KMS-11 (cell line): ENCODE measurements at regions not wholly inside any gene's neighbourhood (a gene's known extent, or its start where the extent isn't known, plus 50 kb on each side); places are given as distances from the start of the nearest gene placed in this dataset.
"Not testable (repeated sequence)": the region's sequence is repeated elsewhere in the genome, so short reads cannot be mapped to it uniquely, and the experiment has no call there.

Experiments
- H2AFZ ChIP-seq: fragments of 200-600 bp; sonication (generic); 2 replicates; pipeline ENCODE4 v1.6.1; 2016; ENCODE audit warnings: antibody characterized with exemption, mixed run types, low read depth
- H3K27ac ChIP-seq: fragments of 200-600 bp; sonication (generic); 2 replicates; pipeline ENCODE4 v1.6.1; 2016; ENCODE audit warnings: mild to moderate bottlenecking, mixed run types
- H3K27me3 ChIP-seq: fragments of 200-600 bp; sonication (generic); 2 replicates; pipeline ENCODE4 v1.6.1; 2017; ENCODE audit warnings: mild to moderate bottlenecking, low read depth, mixed run types, moderate library complexity; ENCODE audit not compliant: insufficient read depth
- H3K36me3 ChIP-seq: fragments of 200-600 bp; sonication (generic); 2 replicates; pipeline ENCODE4 v1.6.1; 2017; ENCODE audit warnings: mild to moderate bottlenecking, mixed run types; ENCODE audit not compliant: insufficient read depth
- H3K4me1 ChIP-seq: fragments of 200-600 bp; sonication (generic); 2 replicates; pipeline ENCODE4 v1.6.1; 2016; ENCODE audit warnings: mild to moderate bottlenecking, low read depth, mixed run types; ENCODE audit not compliant: poor library complexity, severe bottlenecking
- H3K4me2 ChIP-seq: fragments of 200-600 bp; sonication (generic); 2 replicates; pipeline ENCODE4 v1.7.0; 2016; ENCODE audit warnings: mild to moderate bottlenecking, mixed run types
- H3K4me3 ChIP-seq: fragments of 200-600 bp; sonication (generic); IDR thresholded peaks from 2 replicates; pipeline ENCODE4 v1.6.1; 2017; ENCODE audit warnings: low read depth, low read length, mixed read lengths; ENCODE audit not compliant: insufficient read depth
- H3K79me2 ChIP-seq: fragments of 200-600 bp; sonication (generic); 2 replicates; pipeline ENCODE4 v1.6.1; 2016; ENCODE audit warnings: low read depth, mixed run types; ENCODE audit not compliant: insufficient read depth
- H3K9ac ChIP-seq: fragments of 200-600 bp; sonication (generic); 2 replicates; pipeline ENCODE4 v1.6.1; 2016; ENCODE audit warnings: mild to moderate bottlenecking, mixed run types
- H4K20me1 ChIP-seq: fragments of 200-600 bp; sonication (generic); 2 replicates; pipeline ENCODE4 v1.6.1; 2016; ENCODE audit warnings: mild to moderate bottlenecking, mixed run types; ENCODE audit not compliant: insufficient read depth
- TF ChIP-seq, protein P1 (sequence below): fragments of 200-600 bp; sonication (generic); conservative IDR thresholded peaks from 2 replicates; pipeline ENCODE4 v1.6.1; 2017; ENCODE audit warnings: low read depth, mild to moderate bottlenecking, antibody characterized with exemption, low read length, moderate library complexity, mixed read lengths

- H3K4me1 ChIP-seq, result no peaks in the 10 kb centered on the region
- H3K79me2 ChIP-seq, result no peaks in the 10 kb centered on the region
- H4K20me1 ChIP-seq, result no peaks in the 10 kb centered on the region
- no peak overlapping the region for H3K4me3 ChIP-seq
- H2AFZ ChIP-seq, result no peak overlapping the region
- TF ChIP-seq, protein P1, sequence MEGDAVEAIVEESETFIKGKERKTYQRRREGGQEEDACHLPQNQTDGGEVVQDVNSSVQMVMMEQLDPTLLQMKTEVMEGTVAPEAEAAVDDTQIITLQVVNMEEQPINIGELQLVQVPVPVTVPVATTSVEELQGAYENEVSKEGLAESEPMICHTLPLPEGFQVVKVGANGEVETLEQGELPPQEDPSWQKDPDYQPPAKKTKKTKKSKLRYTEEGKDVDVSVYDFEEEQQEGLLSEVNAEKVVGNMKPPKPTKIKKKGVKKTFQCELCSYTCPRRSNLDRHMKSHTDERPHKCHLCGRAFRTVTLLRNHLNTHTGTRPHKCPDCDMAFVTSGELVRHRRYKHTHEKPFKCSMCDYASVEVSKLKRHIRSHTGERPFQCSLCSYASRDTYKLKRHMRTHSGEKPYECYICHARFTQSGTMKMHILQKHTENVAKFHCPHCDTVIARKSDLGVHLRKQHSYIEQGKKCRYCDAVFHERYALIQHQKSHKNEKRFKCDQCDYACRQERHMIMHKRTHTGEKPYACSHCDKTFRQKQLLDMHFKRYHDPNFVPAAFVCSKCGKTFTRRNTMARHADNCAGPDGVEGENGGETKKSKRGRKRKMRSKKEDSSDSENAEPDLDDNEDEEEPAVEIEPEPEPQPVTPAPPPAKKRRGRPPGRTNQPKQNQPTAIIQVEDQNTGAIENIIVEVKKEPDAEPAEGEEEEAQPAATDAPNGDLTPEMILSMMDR, result no peak
- H3K27me3 ChIP-seq, result no peaks in the 10 kb centered on the region
- H3K27ac ChIP-seq, result no peak overlapping the region
- no peak overlapping the region for H3K4me2 ChIP-seq
- H3K9ac ChIP-seq, result no peak overlapping the region
- no peaks in the 10 kb centered on the region for H3K36me3 ChIP-seq
Measured at GRCh38 chr3:107221856-107222255, 155.4 kb upstream of the CCDC54 start.

DNA sequence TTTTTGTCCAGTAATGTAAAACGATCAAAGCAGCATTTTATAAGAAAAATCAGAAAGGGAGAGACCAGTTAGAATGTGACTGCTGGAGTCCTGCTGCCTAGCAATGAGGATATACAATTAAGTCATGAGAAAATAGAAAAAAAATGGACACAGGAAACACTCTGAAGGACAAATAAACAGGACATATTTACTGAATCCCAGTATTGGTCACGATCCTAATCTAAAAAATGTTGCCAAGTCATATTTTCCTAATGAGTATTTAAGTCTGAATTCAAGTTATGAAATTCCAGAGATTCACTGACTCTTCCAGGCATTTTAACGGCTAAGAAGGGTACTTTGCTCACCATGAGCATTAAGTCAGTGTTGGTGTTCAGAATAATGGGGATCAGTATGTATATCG lies 154.3 kb upstream of the CCDC54 start:
- Histone ChIP-seq H4K20me1 (no peaks in the 10 kb centered on the region), H3K4me3 (no peak overlapping the region), H2AFZ (no peak overlapping the region), H3K36me3 (no peaks in the 10 kb centered on the region), H3K79me2 (no peaks in the 10 kb centered on the region), H3K27ac (no peak overlapping the region), H3K9ac (no peak overlapping the region), H3K4me1 (no peaks in the 10 kb centered on the region), H3K27me3 (no peaks in the 10 kb centered on the region), H3K4me2 (no peak overlapping the region)
- TF ChIP-seq, protein P1, result no peak

- TF ChIP-seq, protein P1, result no peak
- Histone ChIP-seq H3K27me3 (no peaks in the 10 kb centered on the region), H3K27ac (no peak overlapping the region), H3K4me1 (no peaks in the 10 kb centered on the region), H3K4me3 (no peak overlapping the region), H3K79me2 (no peaks in the 10 kb centered on the region), H2AFZ (no peak overlapping the region), H3K36me3 (no peaks in the 10 kb centered on the region), H3K9ac (no peak overlapping the region), H3K4me2 (no peak overlapping the region), H4K20me1 (no peaks in the 10 kb centered on the region)
Measured at GRCh38 chr3:107224026-107224596, 153.1 kb upstream of the CCDC54 start.

- H3K27me3 ChIP-seq, result no peaks in the 10 kb centered on the region
- no peaks in the 10 kb centered on the region for H4K20me1 ChIP-seq
- no peaks in the 10 kb centered on the region for H3K36me3 ChIP-seq
- no peaks in the 10 kb centered on the region for H3K79me2 ChIP-seq
- no peak overlapping the region for H3K4me2 ChIP-seq
- H3K4me1 ChIP-seq, result no peaks in the 10 kb centered on the region
- H3K4me3 ChIP-seq, result no peak overlapping the region
- TF ChIP-seq, protein P1, result no peak
- H2AFZ ChIP-seq, result no peak overlapping the region
- H3K9ac ChIP-seq, result no peak overlapping the region
- H3K27ac ChIP-seq, result no peak overlapping the region
Measured at GRCh38 chr3:107227091-107227490, 150.1 kb upstream of the CCDC54 start.

GRCh38 chr3:107233877-107234276 lies 143.4 kb upstream of the CCDC54 start:
- not testable (repeated sequence) for H3K36me3 ChIP-seq, H3K9ac ChIP-seq, H4K20me1 ChIP-seq, H2AFZ ChIP-seq, H3K4me3 ChIP-seq, H3K79me2 ChIP-seq, H3K27me3 ChIP-seq, H3K27ac ChIP-seq, H3K4me2 ChIP-seq
- H3K4me1 ChIP-seq, result peaks cover 15% of the 10 kb centered on the region
